ENCODE measurements at regions not wholly inside any gene's neighbourhood (a gene's known extent, or its start where the extent isn't known, plus 50 kb on each side); places are given as distances from the start of the nearest gene placed in this dataset.

GRCh38 chr13:83219832-83220231 is 662.4 kb downstream of the SLITRK1 start:
- no peaks in the 10 kb centered on the region for H3K9me3 ChIP-seq (ENCODE audit: low read depth, low read length)
- DNase-seq (ENCODE audit: low read depth, low spot score) = no peak
- TF ChIP-seq POLR2AphosphoS5 (IDR thresholded peaks at IDR 0.05; ENCODE audit: borderline replicate concordance, low read depth, low read length) (no peak), EZH2 (IDR thresholded peaks at IDR 0.05) (no peak), FOXP2 (optimal IDR thresholded peaks at IDR 0.05; ENCODE audit: control extremely low read depth, extremely low read length, insufficient read depth) (no peak)
- H3K27ac ChIP-seq = no peak overlapping the region
- H3K36me3 ChIP-seq (ENCODE audit: insufficient read depth, low read length) = no peaks in the 10 kb centered on the region
- H3K4me3 ChIP-seq = no peak overlapping the region
- H3K9ac ChIP-seq (ENCODE audit: insufficient read length) = no peak overlapping the region

- Histone ChIP-seq H3K9me3 (ENCODE audit: low read depth, low read length) (no peaks in the 10 kb centered on the region), H3K9ac (ENCODE audit: insufficient read length) (no peak overlapping the region), H3K36me3 (ENCODE audit: insufficient read depth, low read length) (no peaks in the 10 kb centered on the region), H3K4me3 (no peak overlapping the region), H3K27ac (no peak overlapping the region)
- TF ChIP-seq POLR2AphosphoS5 (IDR thresholded peaks at IDR 0.05; ENCODE audit: borderline replicate concordance, low read depth, low read length) = no peak
- DNase-seq (ENCODE audit: low read depth, low spot score) = no peak
These were observed 665.6 kb downstream of the SLITRK1 start for GRCh38 chr13:83216479-83217245.

DNA sequence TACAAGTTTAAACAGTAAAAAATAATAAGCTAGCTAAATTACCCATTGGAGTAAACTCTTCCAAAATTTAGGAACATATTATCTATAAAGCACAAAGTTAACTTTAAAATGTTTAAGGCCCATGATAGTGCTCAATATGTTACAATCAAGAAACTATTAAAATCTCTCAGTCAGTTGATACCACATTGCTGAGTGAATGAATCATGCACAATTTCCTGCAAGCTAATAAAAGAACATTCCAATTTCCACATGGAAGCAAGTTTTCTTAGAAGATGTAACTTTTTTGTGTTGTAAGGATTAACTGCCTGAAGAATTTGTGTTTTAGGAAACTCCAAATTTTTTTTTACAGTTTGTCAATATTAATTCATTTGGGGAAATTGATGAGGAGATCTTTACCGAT is 666.6 kb downstream of the SLITRK1 start:
- TF ChIP-seq FOXP2 (optimal IDR thresholded peaks at IDR 0.05; ENCODE audit: control extremely low read depth, extremely low read length, insufficient read depth) = no peak
- TF ChIP-seq EZH2 (IDR thresholded peaks at IDR 0.05) = no peak
- no peak for TF ChIP-seq POLR2AphosphoS5 (IDR thresholded peaks at IDR 0.05; ENCODE audit: borderline replicate concordance, low read depth, low read length)
- DNase-seq (ENCODE audit: low read depth, low spot score) = no peak
- H3K27ac ChIP-seq = no peak overlapping the region
- H3K4me3 ChIP-seq = no peak overlapping the region
- H3K9me3 ChIP-seq (ENCODE audit: low read depth, low read length) = no peaks in the 10 kb centered on the region
- H3K9ac ChIP-seq (ENCODE audit: insufficient read length) = no peak overlapping the region
- no peaks in the 10 kb centered on the region for H3K36me3 ChIP-seq (ENCODE audit: insufficient read depth, low read length)

GRCh38 chr13:83214452-83214851 is 667.8 kb downstream of the SLITRK1 start:
- TF ChIP-seq POLR2AphosphoS5 (IDR thresholded peaks at IDR 0.05; ENCODE audit: borderline replicate concordance, low read depth, low read length) = no peak
- no peak overlapping the region for H3K9ac ChIP-seq (ENCODE audit: insufficient read length)
- DNase-seq (ENCODE audit: low read depth, low spot score) = no peak

GRCh38 chr13:83211301-83211700 is 671.0 kb downstream of the SLITRK1 start:
- TF ChIP-seq FOXP2 (optimal IDR thresholded peaks at IDR 0.05; ENCODE audit: control extremely low read depth, extremely low read length, insufficient read depth) (no peak), EZH2 (IDR thresholded peaks at IDR 0.05) (no peak), POLR2AphosphoS5 (IDR thresholded peaks at IDR 0.05; ENCODE audit: borderline replicate concordance, low read depth, low read length) (no peak)
- no peak for DNase-seq (ENCODE audit: low read depth, low spot score)
- Histone ChIP-seq H3K9ac (ENCODE audit: insufficient read length) (no peak overlapping the region), H3K27ac (no peak overlapping the region), H3K9me3 (ENCODE audit: low read depth, low read length) (no peaks in the 10 kb centered on the region), H3K4me3 (no peak overlapping the region), H3K36me3 (ENCODE audit: insufficient read depth, low read length) (no peaks in the 10 kb centered on the region)

More at GRCh38 chr13:83214452-83214851, 667.8 kb downstream of the SLITRK1 start:
- Histone ChIP-seq H3K9me3 (ENCODE audit: low read depth, low read length) (no peaks in the 10 kb centered on the region), H3K4me3 (no peak overlapping the region), H3K27ac (no peak overlapping the region), H3K36me3 (ENCODE audit: insufficient read depth, low read length) (no peaks in the 10 kb centered on the region)

DNA sequence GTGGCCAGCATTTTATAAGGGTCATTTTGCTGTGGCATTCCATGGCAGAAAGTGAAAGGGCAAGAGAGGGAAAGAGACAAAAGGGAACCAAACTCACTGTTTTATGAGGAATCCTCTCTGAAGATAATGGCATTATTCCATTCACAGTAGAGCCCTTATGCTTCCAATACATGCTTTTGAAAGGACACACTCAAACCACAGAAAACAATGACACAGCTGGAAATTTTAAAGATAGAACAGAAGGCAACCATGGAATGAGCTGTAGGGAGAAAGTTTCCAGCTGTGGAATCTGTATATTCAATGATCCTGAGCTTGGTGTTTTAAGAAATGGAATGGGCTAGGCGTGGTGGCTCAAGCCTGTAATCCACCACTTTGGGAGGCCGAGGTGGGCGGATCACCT is 677.4 kb downstream of the SLITRK1 start:
- Histone ChIP-seq H3K9ac (ENCODE audit: insufficient read length) (no peak overlapping the region), H3K27ac (no peak overlapping the region), H3K36me3 (ENCODE audit: insufficient read depth, low read length) (no peaks in the 10 kb centered on the region), H3K9me3 (ENCODE audit: low read depth, low read length) (no peaks in the 10 kb centered on the region), H3K4me3 (no peak overlapping the region)
- DNase-seq (ENCODE audit: low read depth, low spot score) = no peak
- TF ChIP-seq POLR2AphosphoS5 (IDR thresholded peaks at IDR 0.05; ENCODE audit: borderline replicate concordance, low read depth, low read length) (no peak), EZH2 (IDR thresholded peaks at IDR 0.05) (no peak), FOXP2 (optimal IDR thresholded peaks at IDR 0.05; ENCODE audit: control extremely low read depth, extremely low read length, insufficient read depth) (no peak)

DNA sequence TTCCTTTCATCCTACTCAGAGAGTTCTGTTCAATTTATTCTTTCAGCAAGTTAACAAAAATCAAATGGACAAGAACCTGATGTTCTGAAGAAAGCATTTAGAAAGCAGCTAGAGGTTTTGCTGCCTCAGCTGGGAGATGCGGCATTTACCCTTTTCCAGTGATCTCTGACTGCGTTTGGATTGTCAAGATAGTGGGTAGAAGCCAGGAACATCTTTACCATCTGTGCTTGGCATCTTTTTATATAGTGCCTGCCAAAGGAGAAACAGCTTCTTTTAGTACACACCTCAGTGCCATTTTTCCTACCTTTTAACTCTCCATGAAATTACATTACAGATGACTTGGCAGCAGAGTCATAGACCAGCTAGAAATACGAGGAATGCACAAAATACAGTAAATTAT is 680.8 kb downstream of the SLITRK1 start:
- Histone ChIP-seq H3K27ac (no peak overlapping the region), H3K9me3 (ENCODE audit: low read depth, low read length) (no peaks in the 10 kb centered on the region), H3K4me3 (no peak overlapping the region), H3K36me3 (ENCODE audit: insufficient read depth, low read length) (no peaks in the 10 kb centered on the region), H3K9ac (ENCODE audit: insufficient read length) (no peak overlapping the region)
- TF ChIP-seq EZH2 (IDR thresholded peaks at IDR 0.05) (no peak), FOXP2 (optimal IDR thresholded peaks at IDR 0.05; ENCODE audit: control extremely low read depth, extremely low read length, insufficient read depth) (no peak), POLR2AphosphoS5 (IDR thresholded peaks at IDR 0.05; ENCODE audit: borderline replicate concordance, low read depth, low read length) (no peak)
- no peak for DNase-seq (ENCODE audit: low read depth, low spot score)

DNA sequence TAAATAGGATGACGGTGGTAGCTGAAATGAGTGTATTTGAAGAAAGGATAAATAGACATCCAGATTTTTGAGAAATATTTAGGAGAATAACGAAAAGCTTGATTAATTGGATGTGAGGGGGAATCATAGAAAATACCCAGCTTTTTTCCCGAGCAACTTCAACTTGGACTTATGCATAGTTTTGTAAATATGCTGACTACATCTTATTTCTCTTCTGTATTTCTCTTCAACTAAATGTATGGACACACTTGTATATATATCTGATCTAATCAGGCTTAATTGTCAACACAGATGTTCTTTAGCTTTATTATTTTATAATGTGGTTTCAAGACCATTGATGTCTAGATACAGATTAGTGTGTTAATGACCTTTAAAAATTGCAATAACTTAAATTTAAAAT is 685.0 kb downstream of the SLITRK1 start:
- H3K9ac ChIP-seq (ENCODE audit: insufficient read length) = no peak overlapping the region
- H3K36me3 ChIP-seq (ENCODE audit: insufficient read depth, low read length) = no peaks in the 10 kb centered on the region
- H3K9me3 ChIP-seq (ENCODE audit: low read depth, low read length) = no peaks in the 10 kb centered on the region
- H3K27ac ChIP-seq = no peak overlapping the region
- no peak for DNase-seq (ENCODE audit: low read depth, low spot score)
- no peak for TF ChIP-seq FOXP2 (optimal IDR thresholded peaks at IDR 0.05; ENCODE audit: control extremely low read depth, extremely low read length, insufficient read depth)
- no peak for TF ChIP-seq EZH2 (IDR thresholded peaks at IDR 0.05)
- no peak for TF ChIP-seq POLR2AphosphoS5 (IDR thresholded peaks at IDR 0.05; ENCODE audit: borderline replicate concordance, low read depth, low read length)
- H3K4me3 ChIP-seq = no peak overlapping the region

GRCh38 chr13:83190020-83190419 is 692.3 kb downstream of the SLITRK1 start:
- Histone ChIP-seq H3K4me3 (no peak overlapping the region), H3K36me3 (ENCODE audit: insufficient read depth, low read length) (no peaks in the 10 kb centered on the region), H3K27ac (no peak overlapping the region), H3K9me3 (ENCODE audit: low read depth, low read length) (no peaks in the 10 kb centered on the region), H3K9ac (ENCODE audit: insufficient read length) (no peak overlapping the region)
- DNase-seq (ENCODE audit: low read depth, low spot score) = no peak
- no peak for TF ChIP-seq EZH2 (IDR thresholded peaks at IDR 0.05)
- no peak for TF ChIP-seq FOXP2 (optimal IDR thresholded peaks at IDR 0.05; ENCODE audit: control extremely low read depth, extremely low read length, insufficient read depth)
- no peak for TF ChIP-seq POLR2AphosphoS5 (IDR thresholded peaks at IDR 0.05; ENCODE audit: borderline replicate concordance, low read depth, low read length)

Data from SK-N-MC (cell line).